Skeletal muscle satellite cell (primary cell): ENCODE measurements at regions not wholly inside any gene's neighbourhood (a gene's known extent, or its start where the extent isn't known, plus 50 kb on each side); places are given as distances from the start of the nearest gene placed in this dataset.
"Not testable (repeated sequence)": the region's sequence is repeated elsewhere in the genome, so short reads cannot be mapped to it uniquely, and the experiment has no call there.

ENCODE experiments used
- H3K27me3 ChIP-seq: 2 replicates; pipeline ENCODE4 v1.7.0; 2013; ENCODE audit warnings: low read length; ENCODE audit not compliant: control insufficient read depth, insufficient read depth
- H3K36me3 ChIP-seq: 2 replicates; pipeline ENCODE4 v1.7.0; 2013; ENCODE audit warnings: mild to moderate bottlenecking, control low read depth, low read length; ENCODE audit not compliant: insufficient read depth
- H3K4me1 ChIP-seq: 2 replicates; pipeline ENCODE4 v1.7.0; 2013; ENCODE audit warnings: low read length; ENCODE audit not compliant: control insufficient read depth, insufficient read depth
- H3K4me2 ChIP-seq: 2 replicates; pipeline ENCODE4 v1.7.0; 2013; ENCODE audit warnings: mild to moderate bottlenecking, low read length
- H3K4me3 ChIP-seq: 2 replicates; pipeline ENCODE4 v1.7.0; 2013; ENCODE audit warnings: low read length
- H3K9ac ChIP-seq: 2 replicates; pipeline ENCODE4 v1.7.0; 2013; ENCODE audit warnings: mild to moderate bottlenecking, low read depth, low read length, moderate library complexity
- H3K9me3 ChIP-seq: replicated peaks from 2 replicates; pipeline ENCODE4 v1.7.0; 2013; ENCODE audit warnings: mild to moderate bottlenecking, control low read depth, low read length

- not testable (repeated sequence) for H3K4me1 ChIP-seq, H3K4me3 ChIP-seq, H3K4me2 ChIP-seq, H3K27me3 ChIP-seq, H3K9me3 ChIP-seq, H3K36me3 ChIP-seq, H3K9ac ChIP-seq
Measured at GRCh38 chr4:78714598-78714997, 61.6 kb upstream of the BMP2K start.

- not testable (repeated sequence) for H3K4me2 ChIP-seq, H3K9me3 ChIP-seq, H3K36me3 ChIP-seq, H3K9ac ChIP-seq, H3K4me1 ChIP-seq, H3K4me3 ChIP-seq, H3K27me3 ChIP-seq
Measured at GRCh38 chr4:78715372-78715771, 60.8 kb upstream of the BMP2K start.

GRCh38 chr4:78717712-78718111 lies 58.4 kb upstream of the BMP2K start:
- not testable (repeated sequence) for H3K4me1 ChIP-seq, H3K36me3 ChIP-seq, H3K4me2 ChIP-seq, H3K9ac ChIP-seq, H3K9me3 ChIP-seq, H3K27me3 ChIP-seq, H3K4me3 ChIP-seq

- no peaks in the 10 kb centered on the region for H3K4me1 ChIP-seq
- no peaks in the 10 kb centered on the region for H3K36me3 ChIP-seq
- no peak overlapping the region for H3K4me3 ChIP-seq
- no peak overlapping the region for H3K9ac ChIP-seq
- H3K4me2 ChIP-seq = no peak overlapping the region
- no peaks in the 10 kb centered on the region for H3K9me3 ChIP-seq
- H3K27me3 ChIP-seq = no peaks in the 10 kb centered on the region
Measured at GRCh38 chr4:78720204-78720603, 55.9 kb upstream of the BMP2K start.

- H3K4me2 ChIP-seq = no peak overlapping the region
- no peak overlapping the region for H3K9ac ChIP-seq
- no peaks in the 10 kb centered on the region for H3K27me3 ChIP-seq
- H3K4me3 ChIP-seq = no peak overlapping the region
- no peaks in the 10 kb centered on the region for H3K4me1 ChIP-seq
- no peaks in the 10 kb centered on the region for H3K36me3 ChIP-seq
- no peaks in the 10 kb centered on the region for H3K9me3 ChIP-seq
Measured at GRCh38 chr4:78720994-78721677, 55.0 kb upstream of the BMP2K start.

- Histone ChIP-seq H3K4me2 (no peak overlapping the region), H3K36me3 (no peaks in the 10 kb centered on the region), H3K9ac (no peak overlapping the region), H3K9me3 (no peaks in the 10 kb centered on the region), H3K27me3 (no peaks in the 10 kb centered on the region), H3K4me3 (no peak overlapping the region), H3K4me1 (no peaks in the 10 kb centered on the region)
Measured at GRCh38 chr4:78721747-78722146, 54.4 kb upstream of the BMP2K start.

GRCh38 chr4:78722320-78722719 lies 53.8 kb upstream of the BMP2K start:
- no peaks in the 10 kb centered on the region for H3K9me3 ChIP-seq
- no peak overlapping the region for H3K4me2 ChIP-seq
- no peaks in the 10 kb centered on the region for H3K27me3 ChIP-seq
- H3K9ac ChIP-seq = no peak overlapping the region
- no peaks in the 10 kb centered on the region for H3K4me1 ChIP-seq
- no peak overlapping the region for H3K4me3 ChIP-seq
- no peaks in the 10 kb centered on the region for H3K36me3 ChIP-seq

- Histone ChIP-seq H3K4me2 (no peak overlapping the region), H3K9me3 (no peaks in the 10 kb centered on the region), H3K9ac (no peak overlapping the region), H3K4me1 (no peaks in the 10 kb centered on the region), H3K4me3 (no peak overlapping the region), H3K27me3 (no peaks in the 10 kb centered on the region), H3K36me3 (no peaks in the 10 kb centered on the region)
Measured at GRCh38 chr4:78722878-78723277, 53.3 kb upstream of the BMP2K start.
